ENCODE measurements at regions not wholly inside any gene's neighbourhood (a gene's known extent, or its start where the extent isn't known, plus 50 kb on each side); places are given as distances from the start of the nearest gene placed in this dataset.

DNA sequence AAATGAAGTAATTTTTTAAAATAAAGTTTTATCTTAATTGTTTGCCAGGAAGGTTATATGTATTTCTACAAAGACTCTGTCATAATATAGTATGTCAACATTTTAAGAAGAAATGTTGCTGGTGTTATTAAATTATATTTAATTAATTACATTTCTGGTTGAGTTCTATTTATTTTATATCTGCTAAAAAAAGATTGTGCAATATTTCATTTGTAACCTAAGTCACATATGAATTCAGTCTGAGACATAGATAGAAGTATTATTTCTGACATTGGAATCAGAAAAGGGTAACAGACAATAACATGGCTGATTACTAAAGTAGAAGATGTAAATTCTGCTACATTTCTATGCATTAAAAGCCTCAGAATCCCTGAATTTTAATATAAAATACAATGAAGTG is 1985.1 kb downstream of the C4orf33 start:
- no peaks in the 10 kb centered on the region for H3K27me3 ChIP-seq (replicated peaks in 1 of 2; ENCODE audit: control insufficient read depth in 2 of 2, insufficient read depth in 2 of 2, low read length in 1 of 2)
- no peak overlapping the region for H3K27ac ChIP-seq (ENCODE audit: control insufficient read depth, insufficient read depth)
- no peaks in the 10 kb centered on the region for H3K9me3 ChIP-seq (replicated peaks; ENCODE audit: control insufficient read depth, insufficient read depth, low read length)
- ChIA-PET POLR2A (no interaction called here), CTCF (no interaction called here), SMC1A (ENCODE audit: uncharacterized antibody, unreplicated experiment) (no interaction called here), RAD21 (ENCODE audit: unreplicated experiment) (interaction anchor here (0.6 kb wide), 1 partner anchor 25 kb away, joined by 3 read pairs; no protein-coding TSS in a partner anchor)
- H3K4me2 ChIP-seq (ENCODE audit: control insufficient read depth, insufficient read depth) = no peak overlapping the region
- FAIRE-seq = no peak
- H3K4me1 ChIP-seq (ENCODE audit: control insufficient read depth, insufficient read depth, low read length) = no peaks in the 10 kb centered on the region
- no peak overlapping the region for H2AFZ ChIP-seq (ENCODE audit: control insufficient read depth, low read depth, low read length)
- DNase-seq (ENCODE audit: low read depth, low spot score) = no peak
- in situ Hi-C loops (cut with MboI) = loop anchor here (25.0 kb wide), 1 partner anchor 1556 kb away; no protein-coding TSS in a partner anchor
- no peak overlapping the region for H3K9ac ChIP-seq (ENCODE audit: control insufficient read depth, insufficient read depth, low read length)
- no peaks in the 10 kb centered on the region for H4K20me1 ChIP-seq (ENCODE audit: control insufficient read depth, insufficient read depth)
- BruUV-seq (replicated peaks) = no TSS peak
- H3K79me2 ChIP-seq (ENCODE audit: control insufficient read depth, insufficient read depth, low read length) = no peaks in the 10 kb centered on the region
- no peaks in the 10 kb centered on the region for H3K36me3 ChIP-seq (ENCODE audit: control insufficient read depth in 2 of 2, insufficient read depth in 2 of 2, low read length in 1 of 2)
- no peak overlapping the region for H3K4me3 ChIP-seq
- ATAC-seq = no peak
- no peak for TF ChIP-seq IKZF2 (IDR thresholded peaks at IDR 0.05)
- TF ChIP-seq, protein P1, sequence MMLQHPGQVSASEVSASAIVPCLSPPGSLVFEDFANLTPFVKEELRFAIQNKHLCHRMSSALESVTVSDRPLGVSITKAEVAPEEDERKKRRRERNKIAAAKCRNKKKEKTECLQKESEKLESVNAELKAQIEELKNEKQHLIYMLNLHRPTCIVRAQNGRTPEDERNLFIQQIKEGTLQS (IDR thresholded peaks at IDR 0.05; ENCODE audit: borderline replicate concordance, extremely low read depth, low read depth, low read length) = no peak
- TF ChIP-seq CREM (IDR thresholded peaks at IDR 0.05; ENCODE audit: low read depth) = no peak
- intact Hi-C loops (cut with micrococcal nuclease; ENCODE audit: unreplicated experiment) = no loop called here

DNA sequence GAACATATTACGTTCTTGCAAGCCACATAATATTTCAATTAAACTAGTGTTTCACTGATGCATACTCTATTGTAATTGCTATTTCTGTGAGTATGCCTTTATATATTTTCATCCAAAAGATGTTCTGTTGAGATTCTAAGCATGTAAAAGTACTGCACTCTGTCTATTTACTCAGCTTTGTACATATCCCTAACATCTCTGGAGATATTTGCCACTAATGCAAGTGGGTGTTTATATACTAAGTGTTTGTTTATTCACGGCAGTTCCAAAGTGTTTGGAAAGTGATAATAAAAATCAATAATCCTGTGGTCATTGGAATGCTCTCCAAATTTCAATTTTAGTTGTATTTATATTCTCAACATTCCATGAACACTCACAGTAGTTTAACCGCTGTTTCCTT is 1989.0 kb downstream of the C4orf33 start:
- in situ Hi-C loops (cut with MboI) = loop anchor here (25.0 kb wide), 1 partner anchor 1552 kb away; no protein-coding TSS in a partner anchor
- RAD21 ChIA-PET (ENCODE audit: unreplicated experiment) = no interaction called here

More for the DNA sequence above, 1989.0 kb downstream of the C4orf33 start:
- H4K20me1 ChIP-seq (ENCODE audit: control insufficient read depth, insufficient read depth) = no peaks in the 10 kb centered on the region
- no peak overlapping the region for H3K9ac ChIP-seq (ENCODE audit: control insufficient read depth, insufficient read depth, low read length)
- no peak for ATAC-seq
- H3K4me1 ChIP-seq (ENCODE audit: control insufficient read depth, insufficient read depth, low read length) = no peaks in the 10 kb centered on the region
- CTCF ChIA-PET = interaction anchor here (0.6 kb wide), 1 partner anchor 13 kb away, joined by 4 read pairs; no protein-coding TSS in a partner anchor
- H3K36me3 ChIP-seq (ENCODE audit: control insufficient read depth in 2 of 2, insufficient read depth in 2 of 2, low read length in 1 of 2) = no peaks in the 10 kb centered on the region
- H3K79me2 ChIP-seq (ENCODE audit: control insufficient read depth, insufficient read depth, low read length) = no peaks in the 10 kb centered on the region
- BruUV-seq (replicated peaks) = no TSS peak
- no peak for TF ChIP-seq SMAD1 (IDR thresholded peaks at IDR 0.05; ENCODE audit: low read depth, partially characterized antibody)
- TF ChIP-seq SMARCA5 (IDR thresholded peaks at IDR 0.05) = no peak
- no peak for TF ChIP-seq ZBTB11 (CRISPR knock-in tag; IDR thresholded peaks at IDR 0.05)
- TF ChIP-seq, protein P2, sequence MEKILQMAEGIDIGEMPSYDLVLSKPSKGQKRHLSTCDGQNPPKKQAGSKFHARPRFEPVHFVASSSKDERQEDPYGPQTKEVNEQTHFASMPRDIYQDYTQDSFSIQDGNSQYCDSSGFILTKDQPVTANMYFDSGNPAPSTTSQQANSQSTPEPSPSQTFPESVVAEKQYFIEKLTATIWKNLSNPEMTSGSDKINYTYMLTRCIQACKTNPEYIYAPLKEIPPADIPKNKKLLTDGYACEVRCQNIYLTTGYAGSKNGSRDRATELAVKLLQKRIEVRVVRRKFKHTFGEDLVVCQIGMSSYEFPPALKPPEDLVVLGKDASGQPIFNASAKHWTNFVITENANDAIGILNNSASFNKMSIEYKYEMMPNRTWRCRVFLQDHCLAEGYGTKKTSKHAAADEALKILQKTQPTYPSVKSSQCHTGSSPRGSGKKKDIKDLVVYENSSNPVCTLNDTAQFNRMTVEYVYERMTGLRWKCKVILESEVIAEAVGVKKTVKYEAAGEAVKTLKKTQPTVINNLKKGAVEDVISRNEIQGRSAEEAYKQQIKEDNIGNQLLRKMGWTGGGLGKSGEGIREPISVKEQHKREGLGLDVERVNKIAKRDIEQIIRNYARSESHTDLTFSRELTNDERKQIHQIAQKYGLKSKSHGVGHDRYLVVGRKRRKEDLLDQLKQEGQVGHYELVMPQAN (conservative IDR thresholded peaks at IDR 0.05) = no peak
- no peak for TF ChIP-seq SUZ12 (IDR thresholded peaks at IDR 0.05; ENCODE audit: unreplicated experiment)
- TF ChIP-seq KDM1A (IDR thresholded peaks at IDR 0.05; ENCODE audit: borderline replicate concordance) = no peak
- no peak for TF ChIP-seq KAT2A (conservative IDR thresholded peaks at IDR 0.05; ENCODE audit: control insufficient read depth, low read depth, low read length)
- TF ChIP-seq MYC (IDR thresholded peaks at IDR 0.05; ENCODE audit: insufficient read depth, insufficient read length, insufficient replicate concordance, low read length, severe bottlenecking) = no peak
- TF ChIP-seq STAT1 (conservative IDR thresholded peaks at IDR 0.05) = no peak
- no peak for TF ChIP-seq NR2C2 (IDR thresholded peaks at IDR 0.05; ENCODE audit: borderline replicate concordance, control insufficient read depth, insufficient read length, low read depth)
- no peak for TF ChIP-seq TCF7 (IDR thresholded peaks at IDR 0.05; ENCODE audit: borderline replicate concordance)
- WGBS (ENCODE audit: insufficient coverage, insufficient replicate concordance, low lambda C conversion rate, missing lambda C conversion rate) = 61% methylated on average over 3 of the region's 3 CpGs
- SMC1A ChIA-PET (ENCODE audit: uncharacterized antibody, unreplicated experiment) = no interaction called here
- FAIRE-seq = no peak
- H3K27me3 ChIP-seq (replicated peaks in 1 of 2; ENCODE audit: control insufficient read depth in 2 of 2, insufficient read depth in 2 of 2, low read length in 1 of 2) = no peaks in the 10 kb centered on the region
- no peak overlapping the region for H3K27ac ChIP-seq (ENCODE audit: control insufficient read depth, insufficient read depth)
- no peak overlapping the region for H2AFZ ChIP-seq (ENCODE audit: control insufficient read depth, low read depth, low read length)
- DNase-seq (ENCODE audit: low read depth, low spot score) = no peak
- intact Hi-C loops (cut with micrococcal nuclease; ENCODE audit: unreplicated experiment) = no loop called here
- no peak overlapping the region for H3K4me2 ChIP-seq (ENCODE audit: control insufficient read depth, insufficient read depth)
- POLR2A ChIA-PET = no interaction called here
- no peak overlapping the region for H3K4me3 ChIP-seq
- H3K9me3 ChIP-seq (replicated peaks; ENCODE audit: control insufficient read depth, insufficient read depth, low read length) = no peaks in the 10 kb centered on the region

Measured in GM12878 (cell line).